Lung (tissue), 11 donors: ENCODE measurements at regions not wholly inside any gene's neighbourhood (a gene's known extent, or its start where the extent isn't known, plus 50 kb on each side); places are given as distances from the start of the nearest gene placed in this dataset.

Experiments used
- ATAC-seq: fragments of 200-7000 bp; cut with Tn5 transposase; one replicate; pipeline ENCODE4 v1.9.1; 2020; ENCODE audit warnings: moderate number of reproducible peaks; ENCODE audit not compliant: insufficient read depth, low FRiP score
- DNase-seq, 3 donors: peaks; one replicate each; pipeline ENCODE4 v3.0.0-alpha.2; 2013 to 2017
- H3K27ac ChIP-seq, 2 donors: one replicate each; pipeline ENCODE4 v1.5.1; 2013; ENCODE audit warnings: mild to moderate bottlenecking in 2 of 2, moderate library complexity in 2 of 2, control low read depth in 1 of 2, inconsistent platforms in 1 of 2, low read depth in 1 of 2, low read length in 1 of 2
- H3K27me3 ChIP-seq, 3 donors: one replicate each; pipeline ENCODE4 v1.5.1; 2013; ENCODE audit warnings: low read length in 2 of 3; ENCODE audit not compliant: control insufficient read depth in 3 of 3, insufficient read depth in 3 of 3
- H3K36me3 ChIP-seq, 4 donors: one replicate each; pipeline ENCODE4 v1.5.1; 2013; ENCODE audit warnings: low read length in 4 of 4, mild to moderate bottlenecking in 1 of 4, moderate library complexity in 1 of 4; ENCODE audit not compliant: control insufficient read depth in 4 of 4, insufficient read depth in 4 of 4
- H3K4me1 ChIP-seq, 5 donors: one replicate each; pipeline ENCODE4 v1.5.1; 2013; ENCODE audit warnings: low read length in 5 of 5, mild to moderate bottlenecking in 2 of 5, moderate library complexity in 1 of 5; ENCODE audit not compliant: control insufficient read depth in 5 of 5, insufficient read depth in 5 of 5
- H3K4me3 ChIP-seq: one replicate; pipeline ENCODE4 v1.5.1; 2013; ENCODE audit warnings: mild to moderate bottlenecking, control low read depth, moderate library complexity
- H3K9ac ChIP-seq, 2 donors: one replicate each; pipeline ENCODE4 v1.5.1; 2013; ENCODE audit warnings: low read length in 2 of 2, control low read depth in 1 of 2; ENCODE audit not compliant: insufficient read depth in 1 of 2
- H3K9me3 ChIP-seq, 4 donors: one replicate each; pipeline ENCODE4 v1.5.1; 2013; ENCODE audit warnings: low read length in 3 of 4, mild to moderate bottlenecking in 1 of 4, moderate library complexity in 1 of 4; ENCODE audit not compliant: control insufficient read depth in 4 of 4, insufficient read depth in 3 of 4
- CTCF ChIP-seq: IDR thresholded peaks from 2 replicates; pipeline ENCODE4 v1.5.1; 2012; ENCODE audit warnings: mild to moderate bottlenecking; ENCODE audit errors: control extremely low read depth, extremely low read depth
- WGBS, 2 donors: extraction: QIAGEN DNeasy Blood & Tissue Kit; methylation state at CpG; one replicate each; pipeline ENCODE4 v1.1.7; 2013; 5-methylcytosine and 5-hydroxymethylcytosine counted together
- donor health status: control.
- donor health status: control.
- donor health status: Bipolar disorder and iron deficiency.
- donor health status: healthy.
- donor health status: DM: yes; HTN: yes; CAD: no.

- no peak for ATAC-seq
- 64 to 86% methylated on average over 8 to 9 of the region's 9 CpGs for WGBS, 2 donors
- H3K9me3 ChIP-seq = peaks cover 0 to 4% (median 1%) of the 10 kb centered on the region in 4 donors
These were observed 106.0 kb upstream of the TAF1B start for GRCh38 chr2:9737053-9737875.

GRCh38 chr2:9738062-9738461, 105.2 kb upstream of the TAF1B start:
- DNase-seq (peak in 1 of 3 donors; percentile 11), ATAC-seq (no peak)
- peak overlapping the region in 1 of 2 donors; percentile 32 for H3K27ac ChIP-seq
- H3K4me3 ChIP-seq = no peak overlapping the region
- no peak overlapping the region for H3K9ac ChIP-seq
- no peaks in the 10 kb centered on the region for H3K27me3 ChIP-seq
- 78 to 85% methylated on average over 5 of the region's 5 CpGs for WGBS, 2 donors
- peaks cover 0 to 4% (median 1%) of the 10 kb centered on the region in 4 donors for H3K9me3 ChIP-seq
- H3K4me1 ChIP-seq = peaks cover 0 to 21% (median 3%) of the 10 kb centered on the region in 5 donors
- H3K36me3 ChIP-seq = no peaks in the 10 kb centered on the region
- TF ChIP-seq CTCF = no peak

More at GRCh38 chr2:9737053-9737875, 106.0 kb upstream of the TAF1B start:
- H3K36me3 ChIP-seq = no peaks in the 10 kb centered on the region
- no peak for TF ChIP-seq CTCF
- H3K27ac ChIP-seq = no peak overlapping the region
- no peak overlapping the region for H3K4me3 ChIP-seq
- peaks cover 0 to 21% (median 3%) of the 10 kb centered on the region in 5 donors for H3K4me1 ChIP-seq
- DNase-seq = peak in 1 of 3 donors; percentile 53
- no peak overlapping the region for H3K9ac ChIP-seq
- H3K27me3 ChIP-seq = no peaks in the 10 kb centered on the region

GRCh38 chr2:9738535-9739496, 104.5 kb upstream of the TAF1B start:
- peak; percentile 86 to 92 (median 87) for DNase-seq
- H3K9me3 ChIP-seq = peaks cover 0 to 4% (median 1%) of the 10 kb centered on the region in 4 donors
- no peaks in the 10 kb centered on the region for H3K36me3 ChIP-seq
- H3K9ac ChIP-seq = peak overlapping the region in 1 of 2 donors; percentile 53
- 33 to 37% methylated on average over 23 of the region's 23 CpGs for WGBS, 2 donors
- peaks cover 0 to 21% (median 3%) of the 10 kb centered on the region in 5 donors for H3K4me1 ChIP-seq
- H3K27me3 ChIP-seq = no peaks in the 10 kb centered on the region
- peak overlapping the region; percentile 65 to 82 for H3K27ac ChIP-seq
- no peak for TF ChIP-seq CTCF
- no peak overlapping the region for H3K4me3 ChIP-seq
- no peak for ATAC-seq
